GM12878 (cell line): ENCODE measurements at regions not wholly inside any gene's neighbourhood (a gene's known extent, or its start where the extent isn't known, plus 50 kb on each side); places are given as distances from the start of the nearest gene placed in this dataset.

Experiments
- ATAC-seq: fragments of 200-7000 bp; cut with Tn5 transposase; 3 replicates; pipeline ENCODE4 v1.9.1; 2020; ENCODE audit warnings: mild to moderate bottlenecking, moderate library complexity
- BruUV-seq: library from RNA; stranded (reverse); fragments of 400-500 nt; replicated peaks from 2 replicates; lab custom pipeline; 2021; lab: Mats Ljungman, UMichigan
- CTCF ChIA-PET: fragments of 300-600 bp; sonication (Branson Sonifier 250); formaldehyde crosslinking; extraction: SDS; loops from one replicate; lab custom pipeline; 2021; ENCODE audit warnings: inconsistent platforms; lab: Yijun Ruan, JAX
- POLR2A ChIA-PET: fragments of 350-600 bp; formaldehyde crosslinking; extraction: SDS; loops from one replicate; lab custom pipeline; 2021; ENCODE audit warnings: inconsistent platforms; lab: Charles Lee
- RAD21 ChIA-PET: fragments of 300-600 bp; sonication (Branson Sonifier 250); formaldehyde crosslinking; loops from one replicate; lab custom pipeline; 2023; ENCODE audit warnings: antibody characterized with exemption; ENCODE audit not compliant: unreplicated experiment; lab: Charles Lee
- SMC1A ChIA-PET: fragments of 300-600 bp; sonication (Branson Sonifier 250); formaldehyde crosslinking; loops from one replicate; lab custom pipeline; 2023; ENCODE audit not compliant: unreplicated experiment, uncharacterized antibody; lab: Charles Lee
- DNase-seq: peaks from one replicate; pipeline ENCODE4 v3.0.0-alpha.2; 2011; ENCODE audit warnings: low read depth, low spot score
- FAIRE-seq: peaks from 3 replicates; lab custom pipeline; 2011; peaks lifted over from hg19 to GRCh38; lab: Jason Lieb, UNC
- H2AFZ ChIP-seq: 2 replicates; pipeline ENCODE4 v1.6.0; 2011; ENCODE audit warnings: low read depth, low read length, control low read depth; ENCODE audit not compliant: control insufficient read depth
- H3K27ac ChIP-seq: 2 replicates; pipeline ENCODE4 v1.5.1; 2011; ENCODE audit warnings: control low read depth; ENCODE audit not compliant: control insufficient read depth, insufficient read depth
- H3K27me3 ChIP-seq, 2 experiments: replicated peaks in 1 of 2; 2 replicates each; pipeline versions ENCODE4 v1.6.0 to v1.6.1; 2011; ENCODE audit warnings: low read length in 1 of 2; ENCODE audit not compliant: control insufficient read depth in 2 of 2, insufficient read depth in 2 of 2
- H3K36me3 ChIP-seq, 2 experiments: 2 replicates each; pipeline ENCODE4 v1.5.1; 2011; ENCODE audit warnings: low read length in 1 of 2; ENCODE audit not compliant: control insufficient read depth in 2 of 2, insufficient read depth in 2 of 2
- H3K4me1 ChIP-seq: 2 replicates; pipeline ENCODE4 v1.6.1; 2011; ENCODE audit warnings: mild to moderate bottlenecking, low read length, moderate library complexity, mixed read lengths; ENCODE audit not compliant: control insufficient read depth, insufficient read depth
- H3K4me2 ChIP-seq: 2 replicates; pipeline ENCODE4 v1.6.0; 2011; ENCODE audit warnings: control low read depth; ENCODE audit not compliant: control insufficient read depth, insufficient read depth
- H3K4me3 ChIP-seq: fragments of 200-600 bp; sonication (generic); 2 replicates; pipeline ENCODE4 v1.5.1; 2016
- H3K79me2 ChIP-seq: 2 replicates; pipeline ENCODE4 v1.6.0; 2011; ENCODE audit warnings: low read length; ENCODE audit not compliant: control insufficient read depth, insufficient read depth
- H3K9ac ChIP-seq: 2 replicates; pipeline ENCODE4 v1.8.0; 2011; ENCODE audit warnings: low read length, control low read depth, mixed read lengths; ENCODE audit not compliant: control insufficient read depth, insufficient read depth
- H3K9me3 ChIP-seq: replicated peaks from 3 replicates; pipeline ENCODE4 v1.5.1; 2011; ENCODE audit warnings: mild to moderate bottlenecking, low read length; ENCODE audit not compliant: control insufficient read depth, insufficient read depth
- H4K20me1 ChIP-seq: 2 replicates; pipeline ENCODE4 v1.6.0; 2011; ENCODE audit not compliant: control insufficient read depth, insufficient read depth
- BHLHE40 ChIP-seq, 2 experiments: fragments of 450-650 bp in 1 of 2; IDR thresholded peaks; 2 replicates each; pipeline ENCODE4 v1.6.1; 2011 to 2017; ENCODE audit warnings: low read depth in 2 of 2, borderline replicate concordance in 1 of 2, improper control_type of control experiment in 1 of 2, low read length in 1 of 2, mild to moderate bottlenecking in 1 of 2
- BRCA1 ChIP-seq: IDR thresholded peaks from 2 replicates; pipeline ENCODE4 v1.6.1; 2011; ENCODE audit warnings: low read depth, low read length, improper control_type of control experiment
- FOXM1 ChIP-seq: IDR thresholded peaks from 2 replicates; pipeline ENCODE4 v1.6.1; 2012; ENCODE audit warnings: low read depth, mild to moderate bottlenecking, inconsistent platforms, low read length, moderate library complexity
- GABPA ChIP-seq: IDR thresholded peaks from 2 replicates; pipeline ENCODE4 v1.6.1; 2014; ENCODE audit warnings: antibody characterized with exemption, low read depth, mild to moderate bottlenecking, inconsistent platforms
- HDGF ChIP-seq: fragments of 450-650 bp; IDR thresholded peaks from 2 replicates; pipeline ENCODE4 v1.6.1; 2016; ENCODE audit warnings: antibody characterized with exemption
- IKZF1 ChIP-seq: fragments of 450-650 bp; conservative IDR thresholded peaks from 2 replicates; pipeline ENCODE4 v1.6.1; 2017; ENCODE audit warnings: antibody characterized with exemption, mild to moderate bottlenecking
- JUNB ChIP-seq: IDR thresholded peaks from 2 replicates; pipeline ENCODE4 v1.6.1; 2016; ENCODE audit warnings: antibody characterized with exemption, mild to moderate bottlenecking
- KAT2A ChIP-seq: conservative IDR thresholded peaks from 2 replicates; pipeline ENCODE4 v1.6.1; 2011; ENCODE audit warnings: low read depth, low read length; ENCODE audit not compliant: control insufficient read depth
- PAX5 ChIP-seq: IDR thresholded peaks from 2 replicates; pipeline ENCODE4 v1.6.1; 2011; ENCODE audit warnings: low read depth, low read length, borderline replicate concordance
- PAX8 ChIP-seq: fragments of 450-650 bp; IDR thresholded peaks from 2 replicates; pipeline ENCODE4 v1.6.1; 2017; ENCODE audit warnings: mild to moderate bottlenecking, moderate library complexity
- PML ChIP-seq: IDR thresholded peaks from 2 replicates; pipeline ENCODE4 v1.6.1; 2012; ENCODE audit warnings: low read length, inconsistent platforms
- ZNF274 ChIP-seq: IDR thresholded peaks from one replicate; pipeline ENCODE4 v1.8.0; 2011; ENCODE audit not compliant: insufficient read length, insufficient read depth
- in situ Hi-C: fragments of 300-500 bp; cut with MboI; formaldehyde crosslinking; loops from 9 replicates; pipeline ENCODE4 v1.14.3; 2018; ENCODE audit warnings: mixed read lengths
- intact Hi-C: fragments of 100-400 bp; cut with micrococcal nuclease; formaldehyde crosslinking; loops from one replicate; pipeline ENCODE4 v1.14.2; 2022; ENCODE audit not compliant: unreplicated experiment
- TF ChIP-seq, protein P1 (sequence below): fragments of 450-650 bp; IDR thresholded peaks from 2 replicates; pipeline ENCODE4 v1.6.1; 2016; ENCODE audit warnings: mild to moderate bottlenecking
- TF ChIP-seq, protein P2 (sequence below): fragments of 450-650 bp; IDR thresholded peaks from 2 replicates; pipeline ENCODE4 v1.6.1; 2017; ENCODE audit warnings: mild to moderate bottlenecking, moderate library complexity

DNA sequence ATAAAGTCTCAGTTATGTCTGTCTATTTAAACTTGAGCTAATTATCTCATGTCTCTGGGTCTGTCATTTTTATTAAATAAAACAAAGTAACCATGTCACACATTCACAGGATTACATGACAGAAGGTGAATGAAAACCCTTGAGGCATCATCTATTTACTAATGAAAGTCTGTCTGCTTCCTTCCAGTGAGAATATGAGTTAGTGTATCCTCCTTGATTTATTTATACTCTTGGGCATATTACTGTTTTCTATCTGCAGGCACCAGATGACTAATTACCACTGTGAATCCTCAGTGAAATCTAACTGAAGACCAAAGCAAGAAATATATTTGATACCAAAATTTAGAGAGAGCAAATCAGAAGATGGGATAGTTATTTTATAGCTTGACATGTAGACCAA is 163.7 kb downstream of the CDC14C start:
- POLR2A ChIA-PET: no interaction called here
- TF ChIP-seq, protein P1, sequence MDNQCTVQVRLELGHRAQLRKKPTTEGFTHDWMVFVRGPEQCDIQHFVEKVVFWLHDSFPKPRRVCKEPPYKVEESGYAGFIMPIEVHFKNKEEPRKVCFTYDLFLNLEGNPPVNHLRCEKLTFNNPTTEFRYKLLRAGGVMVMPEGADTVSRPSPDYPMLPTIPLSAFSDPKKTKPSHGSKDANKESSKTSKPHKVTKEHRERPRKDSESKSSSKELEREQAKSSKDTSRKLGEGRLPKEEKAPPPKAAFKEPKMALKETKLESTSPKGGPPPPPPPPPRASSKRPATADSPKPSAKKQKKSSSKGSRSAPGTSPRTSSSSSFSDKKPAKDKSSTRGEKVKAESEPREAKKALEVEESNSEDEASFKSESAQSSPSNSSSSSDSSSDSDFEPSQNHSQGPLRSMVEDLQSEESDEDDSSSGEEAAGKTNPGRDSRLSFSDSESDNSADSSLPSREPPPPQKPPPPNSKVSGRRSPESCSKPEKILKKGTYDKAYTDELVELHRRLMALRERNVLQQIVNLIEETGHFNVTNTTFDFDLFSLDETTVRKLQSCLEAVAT: no peak
- TF ChIP-seq PAX8: no peak
- no peak for TF ChIP-seq PML
- no peak for TF ChIP-seq IKZF1
- TF ChIP-seq FOXM1: no peak
- TF ChIP-seq, protein P2, sequence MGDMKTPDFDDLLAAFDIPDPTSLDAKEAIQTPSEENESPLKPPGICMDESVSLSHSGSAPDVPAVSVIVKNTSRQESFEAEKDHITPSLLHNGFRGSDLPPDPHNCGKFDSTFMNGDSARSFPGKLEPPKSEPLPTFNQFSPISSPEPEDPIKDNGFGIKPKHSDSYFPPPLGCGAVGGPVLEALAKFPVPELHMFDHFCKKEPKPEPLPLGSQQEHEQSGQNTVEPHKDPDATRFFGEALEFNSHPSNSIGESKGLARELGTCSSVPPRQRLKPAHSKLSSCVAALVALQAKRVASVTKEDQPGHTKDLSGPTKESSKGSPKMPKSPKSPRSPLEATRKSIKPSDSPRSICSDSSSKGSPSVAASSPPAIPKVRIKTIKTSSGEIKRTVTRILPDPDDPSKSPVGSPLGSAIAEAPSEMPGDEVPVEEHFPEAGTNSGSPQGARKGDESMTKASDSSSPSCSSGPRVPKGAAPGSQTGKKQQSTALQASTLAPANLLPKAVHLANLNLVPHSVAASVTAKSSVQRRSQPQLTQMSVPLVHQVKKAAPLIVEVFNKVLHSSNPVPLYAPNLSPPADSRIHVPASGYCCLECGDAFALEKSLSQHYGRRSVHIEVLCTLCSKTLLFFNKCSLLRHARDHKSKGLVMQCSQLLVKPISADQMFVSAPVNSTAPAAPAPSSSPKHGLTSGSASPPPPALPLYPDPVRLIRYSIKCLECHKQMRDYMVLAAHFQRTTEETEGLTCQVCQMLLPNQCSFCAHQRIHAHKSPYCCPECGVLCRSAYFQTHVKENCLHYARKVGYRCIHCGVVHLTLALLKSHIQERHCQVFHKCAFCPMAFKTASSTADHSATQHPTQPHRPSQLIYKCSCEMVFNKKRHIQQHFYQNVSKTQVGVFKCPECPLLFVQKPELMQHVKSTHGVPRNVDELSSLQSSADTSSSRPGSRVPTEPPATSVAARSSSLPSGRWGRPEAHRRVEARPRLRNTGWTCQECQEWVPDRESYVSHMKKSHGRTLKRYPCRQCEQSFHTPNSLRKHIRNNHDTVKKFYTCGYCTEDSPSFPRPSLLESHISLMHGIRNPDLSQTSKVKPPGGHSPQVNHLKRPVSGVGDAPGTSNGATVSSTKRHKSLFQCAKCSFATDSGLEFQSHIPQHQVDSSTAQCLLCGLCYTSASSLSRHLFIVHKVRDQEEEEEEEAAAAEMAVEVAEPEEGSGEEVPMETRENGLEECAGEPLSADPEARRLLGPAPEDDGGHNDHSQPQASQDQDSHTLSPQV: no peak
- no peak for TF ChIP-seq BHLHE40 (IDR thresholded peaks at IDR 0.05; ENCODE audit: borderline replicate concordance in 1 of 2, low read depth in 2 of 2, low read length in 1 of 2)
- TF ChIP-seq JUNB: no peak
- no peak for TF ChIP-seq BRCA1
- TF ChIP-seq PAX5: no peak
- no peak for TF ChIP-seq HDGF
- no peak for TF ChIP-seq GABPA
- no peak for TF ChIP-seq KAT2A
- TF ChIP-seq ZNF274: no peak
- TF ChIP-seq, all 136 proteins: peak for 0
- no peak overlapping the region for H3K9ac ChIP-seq
- ATAC-seq (no peak), FAIRE-seq (no peak), DNase-seq (no peak)
- no peak overlapping the region for H3K4me2 ChIP-seq
- H3K4me3 ChIP-seq: no peak overlapping the region
- in situ Hi-C loops (no loop called here), intact Hi-C loops (no loop called here)
- H3K79me2 ChIP-seq: no peaks in the 10 kb centered on the region
- no peaks in the 10 kb centered on the region for H3K27me3 ChIP-seq
- CTCF ChIA-PET: interaction anchor here (0.9 kb wide), 1 partner anchor 9 kb away, joined by 3 read pairs; no protein-coding TSS in a partner anchor
- RAD21 ChIA-PET: no interaction called here
- H3K4me1 ChIP-seq: no peaks in the 10 kb centered on the region
- no peaks in the 10 kb centered on the region for H3K9me3 ChIP-seq
- BruUV-seq: no TSS peak
- H2AFZ ChIP-seq: no peak overlapping the region
- H4K20me1 ChIP-seq: no peaks in the 10 kb centered on the region
- SMC1A ChIA-PET: no interaction called here
- no peak overlapping the region for H3K27ac ChIP-seq
- H3K36me3 ChIP-seq: no peaks in the 10 kb centered on the region
